ENCODE measurements at regions not wholly inside any gene's neighbourhood (a gene's known extent, or its start where the extent isn't known, plus 50 kb on each side); places are given as distances from the start of the nearest gene placed in this dataset.

DNA sequence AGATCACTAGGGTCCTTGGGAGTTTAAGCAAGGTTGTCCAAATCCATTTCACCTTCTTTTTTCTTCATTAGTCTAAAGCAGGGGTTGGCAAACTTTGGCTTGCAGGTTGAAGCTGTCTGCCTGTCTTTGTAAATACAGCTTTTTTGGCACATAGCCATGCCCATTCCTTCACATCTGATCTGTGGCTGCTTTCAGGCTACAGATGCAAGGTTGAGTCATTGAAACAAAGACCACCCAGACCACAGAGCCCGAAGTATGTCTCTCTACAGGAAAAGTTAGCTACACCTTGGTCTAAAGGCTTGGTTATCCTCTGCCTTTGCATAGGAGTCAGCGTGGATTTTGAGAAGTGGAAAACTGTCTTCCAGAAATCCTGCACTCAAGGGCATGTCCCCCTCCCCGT, 238.1 kb upstream of the STS start:
- no peak for TF ChIP-seq POLR2A (IDR thresholded peaks at IDR 0.05; ENCODE audit: low read depth, low read length)
- TF ChIP-seq POLR2AphosphoS5 (IDR thresholded peaks at IDR 0.05; ENCODE audit: low read depth, low read length), result no peak
